ENCODE measurements at regions not wholly inside any gene's neighbourhood (a gene's known extent, or its start where the extent isn't known, plus 50 kb on each side); places are given as distances from the start of the nearest gene placed in this dataset.

DNA sequence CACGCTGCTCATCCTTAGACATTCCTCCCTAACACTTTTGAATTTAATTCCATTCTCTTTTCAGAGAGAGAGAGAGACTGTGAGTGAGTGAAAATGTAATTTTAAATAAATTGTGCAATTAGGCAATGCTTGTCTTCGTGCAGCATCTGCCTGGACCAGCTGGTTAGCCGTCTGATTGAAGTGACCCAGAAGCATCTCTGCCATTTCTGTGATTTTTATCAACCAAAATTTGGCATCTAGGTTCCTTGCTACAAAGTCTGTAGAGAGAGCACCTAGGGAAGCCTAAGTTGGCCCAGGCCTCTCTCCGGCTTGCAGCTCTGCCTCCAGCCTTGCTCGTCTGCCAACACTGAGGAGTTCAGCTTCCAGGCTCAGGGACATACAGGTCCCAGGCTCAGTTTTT lies 138.6 kb upstream of the GPR12 start:
- in situ Hi-C loops (cut with MboI; ENCODE audit: low sequenced_read_pairs): loop anchor here (25.0 kb wide), 1 partner anchor 187 kb away; no protein-coding TSS in a partner anchor

DNA sequence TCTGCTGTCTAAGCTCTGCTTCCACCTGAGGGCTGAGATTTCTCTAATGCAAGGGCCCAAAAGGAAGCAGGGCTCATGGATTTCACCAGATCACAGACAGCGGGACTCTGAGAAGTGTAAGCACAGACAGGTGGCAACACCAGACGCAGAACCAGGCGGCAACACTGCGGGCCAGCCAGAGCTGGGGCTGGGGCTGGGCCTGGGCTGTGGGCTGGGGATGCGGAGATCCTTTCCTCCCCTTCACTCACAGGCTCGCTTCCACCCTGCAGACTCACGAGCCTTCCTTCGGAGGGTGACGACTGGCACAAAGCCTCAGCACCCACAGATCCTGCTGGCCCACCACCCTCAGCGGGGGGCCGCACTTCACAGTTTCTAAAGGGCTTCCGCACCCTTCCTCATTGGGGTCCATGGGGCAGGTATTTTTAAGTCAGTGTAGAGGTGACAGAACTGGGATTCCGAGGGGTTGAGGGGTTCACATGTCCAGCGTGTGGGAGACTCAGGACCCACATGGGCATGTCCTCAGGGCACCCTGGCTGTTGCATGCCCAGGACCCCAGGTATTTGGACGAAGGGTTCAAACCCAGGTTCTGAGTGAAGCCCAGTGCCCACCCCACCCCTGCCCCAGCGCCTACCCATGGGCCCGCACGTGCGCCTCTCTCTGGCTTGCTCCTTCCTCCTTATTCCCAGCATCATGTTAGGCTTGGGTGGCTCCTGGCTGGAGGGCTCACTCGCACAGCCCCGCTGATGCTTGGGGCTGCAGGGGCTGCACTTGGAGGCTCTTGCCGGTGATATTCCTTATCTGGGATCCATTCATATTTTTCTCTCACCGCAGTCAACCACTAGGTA lies 137.3 kb upstream of the GPR12 start:
- in situ Hi-C loops (cut with MboI; ENCODE audit: low sequenced_read_pairs): loop anchor here (25.0 kb wide), 1 partner anchor 186 kb away; no protein-coding TSS in a partner anchor

DNA sequence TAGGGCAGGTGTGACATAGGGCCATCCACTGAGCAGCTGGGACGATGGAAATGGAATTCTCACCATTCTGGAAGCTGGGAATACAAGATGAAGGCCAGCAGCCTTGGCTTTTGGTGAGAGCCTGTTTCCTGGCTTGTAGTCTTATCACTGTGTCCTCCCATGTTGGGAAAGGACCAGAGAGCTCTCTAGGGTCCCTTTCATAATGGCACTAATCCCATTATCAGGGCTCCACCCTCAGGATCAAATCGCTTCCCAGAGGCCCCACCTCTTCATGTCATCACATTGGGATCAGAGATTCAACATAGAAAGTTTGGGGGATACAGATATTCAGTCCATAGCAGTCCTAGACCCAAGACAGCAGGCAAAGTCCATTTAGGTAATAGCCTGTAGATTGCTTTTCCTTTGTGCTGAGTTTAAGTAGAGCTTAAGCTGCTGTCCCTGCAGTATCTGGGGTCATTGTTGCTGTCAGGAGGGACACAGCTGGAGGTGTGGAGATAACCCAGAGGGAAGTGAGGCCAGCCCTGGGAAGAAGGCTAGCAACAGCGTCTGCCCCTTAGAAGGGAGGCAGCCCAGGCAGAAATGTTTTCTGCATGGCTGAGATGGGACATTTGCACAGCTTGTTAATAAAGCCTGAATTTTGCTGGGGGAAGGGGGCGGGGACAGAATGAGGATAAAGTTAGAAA lies 136.5 kb upstream of the GPR12 start:
- in situ Hi-C loops (cut with MboI; ENCODE audit: low sequenced_read_pairs): loop anchor here (25.0 kb wide), 1 partner anchor 185 kb away; no protein-coding TSS in a partner anchor

GRCh38 chr13:26895808-26896466 lies 135.4 kb upstream of the GPR12 start:
- in situ Hi-C loops (cut with MboI; ENCODE audit: low sequenced_read_pairs): loop anchor here (25.0 kb wide), 1 partner anchor 184 kb away; no protein-coding TSS in a partner anchor

DNA sequence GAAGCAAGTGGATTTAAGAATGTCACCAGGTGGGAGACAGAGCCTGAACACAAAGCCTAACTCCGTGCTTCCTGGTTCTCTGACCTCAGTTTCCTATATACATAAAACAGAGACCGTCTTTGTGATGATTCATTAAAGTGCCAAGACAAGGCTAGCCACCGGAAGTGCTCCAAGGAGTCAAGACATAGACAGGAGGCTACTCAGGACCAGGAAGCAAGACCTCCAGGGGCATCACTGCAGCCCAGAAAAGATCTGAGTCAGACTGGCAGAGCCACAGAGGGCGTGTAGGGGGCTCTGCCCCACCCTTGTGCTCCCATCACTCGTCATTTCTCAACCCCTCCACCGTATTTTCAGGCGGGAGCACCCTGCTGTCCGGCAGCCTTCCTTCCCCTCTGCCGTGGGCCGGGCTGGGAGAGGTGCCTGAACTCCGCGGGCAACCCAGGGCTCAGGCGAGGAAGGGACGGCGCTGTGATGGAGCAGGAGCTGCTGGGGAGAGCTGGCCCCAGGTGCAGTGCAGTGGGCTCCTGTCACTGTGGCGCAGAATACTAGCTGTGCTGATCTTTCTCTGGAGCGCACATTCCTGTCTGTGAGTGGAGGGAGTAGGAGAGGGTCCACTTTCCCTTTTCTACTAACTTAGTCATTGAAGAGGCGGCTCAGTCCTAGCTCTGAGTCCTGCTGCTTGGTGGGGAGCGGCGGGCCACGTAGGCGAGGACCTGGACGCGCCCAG lies 134.7 kb upstream of the GPR12 start:
- in situ Hi-C loops (cut with MboI; ENCODE audit: low sequenced_read_pairs): loop anchor here (25.0 kb wide), 1 partner anchor 183 kb away; no protein-coding TSS in a partner anchor

DNA sequence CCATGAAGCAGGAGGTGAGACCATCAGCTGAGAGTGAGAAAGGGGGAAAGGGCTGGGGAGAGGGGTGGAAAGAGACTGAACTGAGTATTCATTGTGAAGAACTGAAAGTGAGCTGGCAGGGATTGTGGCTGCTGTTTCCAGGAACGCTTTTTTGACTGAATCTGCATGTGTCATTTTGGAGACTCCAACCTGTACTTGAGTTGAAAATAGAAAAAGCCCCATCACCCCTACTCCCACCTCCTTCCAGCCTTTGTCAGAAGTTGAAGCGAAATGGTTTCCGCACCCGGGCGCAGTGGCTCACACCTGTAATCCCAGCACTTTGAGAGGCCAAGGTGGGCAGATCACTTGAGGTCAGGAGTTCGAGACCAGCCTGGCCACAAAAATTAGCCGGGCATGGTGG lies 128.0 kb upstream of the GPR12 start:
- in situ Hi-C loops (cut with MboI; ENCODE audit: low sequenced_read_pairs): loop anchor here (25.0 kb wide), 1 partner anchor 176 kb away; no protein-coding TSS in a partner anchor

- in situ Hi-C loops (cut with MboI; ENCODE audit: low sequenced_read_pairs): loop anchor here (25.0 kb wide), 1 partner anchor 175 kb away; no protein-coding TSS in a partner anchor
Measured at GRCh38 chr13:26887594-26887993, 127.0 kb upstream of the GPR12 start.

- in situ Hi-C loops (cut with MboI; ENCODE audit: low sequenced_read_pairs): loop anchor here (25.0 kb wide), 1 partner anchor 171 kb away; no protein-coding TSS in a partner anchor
Measured at GRCh38 chr13:26883613-26884257, 123.1 kb upstream of the GPR12 start.

- in situ Hi-C loops (cut with MboI; ENCODE audit: low sequenced_read_pairs): loop anchor here (25.0 kb wide), 1 partner anchor 170 kb away; no protein-coding TSS in a partner anchor
Measured at GRCh38 chr13:26882731-26883130, 122.1 kb upstream of the GPR12 start.

GRCh38 chr13:26881154-26881553 lies 120.6 kb upstream of the GPR12 start:
- in situ Hi-C loops (cut with MboI; ENCODE audit: low sequenced_read_pairs): loop anchor here (25.0 kb wide), 1 partner anchor 169 kb away; no protein-coding TSS in a partner anchor

DNA sequence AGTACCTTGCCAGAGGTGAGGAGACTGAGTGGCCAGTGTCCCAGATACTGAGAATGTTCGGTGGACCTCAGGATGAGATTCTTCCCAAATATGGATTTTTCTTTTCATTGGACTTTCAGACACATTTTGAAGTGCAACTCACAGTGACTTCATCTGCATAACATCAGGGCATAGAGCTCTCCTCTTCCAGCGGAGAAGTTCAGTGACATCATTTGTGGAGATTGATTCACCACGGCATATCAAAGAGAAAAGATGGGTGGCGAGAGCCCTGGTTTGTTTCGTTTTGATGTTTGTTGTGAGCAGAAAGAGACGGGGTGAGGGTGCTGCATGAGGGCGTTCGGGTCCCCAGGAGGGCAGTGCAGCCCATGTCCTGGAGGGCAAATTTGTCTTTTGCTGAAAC lies 120.1 kb upstream of the GPR12 start:
- in situ Hi-C loops (cut with MboI; ENCODE audit: low sequenced_read_pairs): loop anchor here (25.0 kb wide), 1 partner anchor 168 kb away; no protein-coding TSS in a partner anchor

GRCh38 chr13:26878438-26878837 lies 117.9 kb upstream of the GPR12 start:
- in situ Hi-C loops (cut with MboI; ENCODE audit: low sequenced_read_pairs): loop anchor here (25.0 kb wide), 1 partner anchor 166 kb away; no protein-coding TSS in a partner anchor

GRCh38 chr13:26873386-26873698 lies 112.8 kb upstream of the GPR12 start:
- in situ Hi-C loops (cut with MboI; ENCODE audit: low sequenced_read_pairs): no loop called here

- in situ Hi-C loops (cut with MboI; ENCODE audit: low sequenced_read_pairs): no loop called here
Measured at GRCh38 chr13:26872525-26873385, 112.2 kb upstream of the GPR12 start.

DNA sequence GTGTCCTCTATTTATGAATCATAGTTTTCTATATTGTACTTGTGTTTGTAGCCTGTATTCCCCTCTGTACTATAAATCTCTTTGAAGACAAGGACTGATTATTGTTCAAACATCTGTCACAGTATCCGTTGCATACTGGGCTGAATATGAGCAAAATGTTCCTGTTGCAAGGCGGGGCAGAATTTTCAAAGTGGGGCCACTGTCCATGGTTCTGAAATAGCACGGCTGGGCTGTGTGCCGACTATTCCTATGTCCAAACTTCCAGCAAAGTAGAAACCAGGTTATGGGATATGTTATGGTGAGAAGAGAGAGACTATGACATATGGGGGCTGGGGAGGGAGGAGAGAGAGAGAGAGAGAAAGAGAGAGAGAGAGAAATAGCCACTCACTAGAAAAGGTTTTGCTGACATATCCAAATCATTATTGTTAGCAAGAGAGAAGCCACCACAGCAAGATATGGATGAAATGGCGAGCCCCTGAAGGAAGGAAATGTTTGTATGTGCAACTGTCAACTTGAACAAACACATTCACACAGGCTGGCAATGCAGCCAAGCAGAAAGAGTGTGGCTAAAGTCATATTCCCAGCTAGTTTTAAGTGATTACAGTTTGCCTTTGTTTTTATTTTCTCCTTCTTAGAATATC lies 107.0 kb upstream of the GPR12 start:
- in situ Hi-C loops (cut with MboI; ENCODE audit: low sequenced_read_pairs): no loop called here

DNA sequence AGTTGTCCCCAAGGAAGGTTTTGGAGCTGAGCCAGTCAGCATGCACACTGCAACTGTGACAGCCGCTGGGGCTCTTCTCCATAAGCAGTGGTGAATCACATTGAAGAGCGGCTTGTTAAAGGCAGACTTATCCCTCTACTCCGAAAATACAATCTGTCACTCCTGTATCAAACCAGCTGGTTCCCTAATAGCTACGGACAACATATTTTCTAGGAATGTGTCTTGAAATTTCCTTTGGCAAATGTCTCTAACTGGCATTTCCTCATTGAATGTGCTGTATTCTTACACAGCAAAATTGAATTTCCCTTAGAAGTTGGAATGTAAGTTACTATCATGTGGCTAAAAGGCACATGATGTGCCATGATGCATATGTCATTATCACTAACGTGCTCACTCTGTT lies 104.0 kb upstream of the GPR12 start:
- in situ Hi-C loops (cut with MboI; ENCODE audit: low sequenced_read_pairs): no loop called here

GRCh38 chr13:26861941-26862340 lies 101.4 kb upstream of the GPR12 start:
- in situ Hi-C loops (cut with MboI; ENCODE audit: low sequenced_read_pairs): no loop called here

DNA sequence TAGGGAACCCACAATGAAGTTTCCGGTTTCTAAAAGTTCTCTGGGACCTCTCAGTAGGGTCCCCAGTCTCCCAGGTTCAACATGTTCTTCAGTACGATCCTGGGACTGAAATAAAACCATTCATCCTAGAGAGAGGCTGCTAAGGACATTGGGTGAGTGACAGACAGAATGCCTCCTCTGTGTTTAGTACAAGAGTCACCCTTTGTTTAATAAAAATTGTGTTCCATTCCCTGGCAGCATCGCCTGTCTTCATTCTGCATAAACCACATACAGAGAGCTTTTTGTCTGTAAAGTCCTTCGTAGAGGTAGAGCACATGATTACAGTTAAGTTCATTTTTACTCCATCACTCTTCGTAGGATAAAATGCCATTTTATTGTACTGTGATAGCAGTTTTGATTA lies 95.3 kb upstream of the GPR12 start:
- in situ Hi-C loops (cut with MboI; ENCODE audit: low sequenced_read_pairs): no loop called here
